NAMALWA (cell line): ENCODE measurements at regions not wholly inside any gene's neighbourhood (a gene's known extent, or its start where the extent isn't known, plus 50 kb on each side); places are given as distances from the start of the nearest gene placed in this dataset.

ENCODE experiments used
- DNase-seq: peaks from one replicate; pipeline ENCODE4 v3.0.0-alpha.2; 2015; ENCODE audit warnings: low spot score

DNA sequence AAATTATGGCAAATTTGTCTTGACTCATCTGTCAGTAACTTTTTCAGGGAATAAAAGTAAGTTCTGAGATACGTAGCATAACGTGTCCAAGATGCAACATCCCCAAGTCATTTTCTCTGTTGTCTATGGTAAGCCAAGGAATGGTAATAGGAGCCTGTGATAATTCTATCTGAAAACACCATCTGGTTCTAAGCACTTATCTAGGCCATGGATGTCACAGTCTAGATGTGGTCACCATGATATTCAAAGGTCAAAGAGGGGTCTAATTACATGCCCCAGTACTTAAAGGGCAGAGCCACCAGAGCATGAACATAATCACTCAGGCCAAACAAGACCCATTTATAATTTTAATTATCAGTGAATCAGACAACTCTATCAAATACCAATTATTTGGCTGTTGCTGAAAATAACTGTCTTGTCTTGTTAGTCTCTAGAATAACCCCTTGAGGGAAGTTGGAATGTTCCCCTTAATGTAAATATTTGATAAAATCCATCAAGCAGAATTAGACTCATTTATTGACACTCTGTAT is 225.1 kb upstream of the MPPED2 start:
- DNase-seq = no peak

GRCh38 chr11:30810116-30810515 is 224.0 kb upstream of the MPPED2 start:
- no peak for DNase-seq

- no peak for DNase-seq
These were observed 215.2 kb upstream of the MPPED2 start for GRCh38 chr11:30801357-30801756.

DNA sequence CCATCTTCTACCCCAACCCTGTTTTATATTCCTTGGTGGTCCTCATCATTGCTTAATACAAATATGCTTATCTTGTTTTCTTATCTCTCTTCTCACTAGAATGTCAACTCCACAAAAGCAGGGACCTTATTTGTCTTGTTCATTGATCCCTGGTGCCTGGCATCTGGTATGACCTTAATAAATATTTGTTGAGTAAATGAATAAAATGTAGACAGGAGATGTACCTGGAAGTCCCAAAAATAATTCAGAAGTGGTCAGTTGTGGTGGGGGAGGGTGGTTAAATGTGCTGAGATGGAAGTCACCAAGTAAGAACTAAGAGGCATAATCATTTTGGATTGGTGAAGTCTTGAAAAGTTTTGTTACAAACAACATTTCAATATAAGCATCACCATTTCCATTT is 214.8 kb upstream of the MPPED2 start:
- no peak for DNase-seq

DNA sequence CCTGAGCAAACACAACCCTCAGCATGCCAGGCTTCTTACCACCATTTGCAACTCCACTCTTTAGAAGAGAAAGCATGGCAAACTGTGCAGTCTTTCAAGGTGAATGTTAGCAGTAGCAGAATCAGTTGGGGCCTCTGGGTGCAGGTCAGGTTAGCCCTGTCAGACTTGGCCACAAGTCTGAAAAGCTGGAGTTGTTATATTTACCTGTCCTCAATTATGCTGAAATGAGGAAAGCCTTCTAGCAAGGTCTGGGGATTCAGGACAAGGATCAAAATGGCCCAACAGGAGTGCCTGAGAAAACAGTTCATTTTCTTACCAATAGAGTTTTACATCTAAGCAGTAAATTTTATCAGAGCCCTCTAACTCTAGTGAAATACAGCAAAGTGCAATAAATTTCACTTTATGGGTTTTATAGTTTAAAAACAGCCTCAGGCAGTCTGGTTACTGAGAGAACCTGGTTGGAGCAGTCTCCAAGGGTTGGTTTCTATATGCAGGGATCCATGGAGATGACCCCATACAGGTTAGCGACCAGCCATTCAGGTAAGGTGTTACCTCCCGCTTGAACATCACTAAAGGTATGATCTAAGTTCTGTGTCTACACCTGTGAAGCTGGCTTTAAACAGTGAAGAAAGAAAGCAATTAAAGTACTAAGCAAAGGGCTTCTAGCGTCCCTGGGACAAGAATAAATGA is 212.5 kb upstream of the MPPED2 start:
- no peak for DNase-seq

GRCh38 chr11:30789270-30789669 is 203.1 kb upstream of the MPPED2 start:
- DNase-seq = no peak

- no peak for DNase-seq
These were observed 202.7 kb upstream of the MPPED2 start for GRCh38 chr11:30788849-30789248.

GRCh38 chr11:30786256-30787110 is 200.3 kb upstream of the MPPED2 start:
- DNase-seq = no peak

- no peak for DNase-seq
These were observed 192.4 kb upstream of the MPPED2 start for GRCh38 chr11:30778596-30778995.

GRCh38 chr11:30775233-30775522 is 189.0 kb upstream of the MPPED2 start:
- no peak for DNase-seq

- no peak for DNase-seq
These were observed 188.5 kb upstream of the MPPED2 start for GRCh38 chr11:30774496-30775232.

DNA sequence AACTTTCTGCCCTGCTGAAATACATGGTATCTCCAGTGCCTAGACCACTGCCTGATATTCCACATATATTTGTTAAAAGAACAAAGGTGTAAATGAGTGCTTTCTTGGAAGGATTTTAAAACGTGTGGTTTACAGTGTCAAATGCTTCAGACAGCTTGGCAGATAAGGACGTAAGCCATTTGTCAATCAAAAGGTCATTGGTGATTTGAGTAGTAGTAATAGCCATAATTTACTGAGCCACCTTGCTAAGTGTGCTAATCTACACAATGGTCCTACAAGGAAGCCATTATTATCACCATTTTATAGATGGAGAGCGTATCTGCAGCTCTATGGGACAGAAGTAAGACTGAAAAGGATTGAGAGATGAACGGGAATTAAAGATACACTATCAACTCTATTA is 186.8 kb upstream of the MPPED2 start:
- no peak for DNase-seq

DNA sequence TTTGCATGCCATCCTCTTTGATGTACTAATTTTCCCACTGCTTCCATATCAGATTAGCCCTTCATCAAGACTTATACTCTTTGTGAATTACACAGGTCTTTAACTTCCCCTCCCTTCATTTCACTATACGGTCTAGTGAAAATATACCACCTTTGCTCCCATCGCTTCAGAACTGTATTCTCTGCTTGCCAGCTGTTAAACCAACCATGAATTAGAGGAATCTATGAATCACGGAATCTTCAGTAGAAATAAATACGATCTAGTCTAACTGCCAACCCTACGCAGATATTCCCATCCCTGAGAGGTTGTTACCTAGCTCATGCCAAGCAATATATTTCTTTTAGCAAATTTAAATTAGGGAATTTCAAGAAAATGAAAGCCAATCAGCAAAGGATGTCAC is 177.8 kb upstream of the MPPED2 start:
- DNase-seq = no peak

- no peak for DNase-seq
These were observed 176.0 kb upstream of the MPPED2 start for GRCh38 chr11:30762188-30762587.

DNA sequence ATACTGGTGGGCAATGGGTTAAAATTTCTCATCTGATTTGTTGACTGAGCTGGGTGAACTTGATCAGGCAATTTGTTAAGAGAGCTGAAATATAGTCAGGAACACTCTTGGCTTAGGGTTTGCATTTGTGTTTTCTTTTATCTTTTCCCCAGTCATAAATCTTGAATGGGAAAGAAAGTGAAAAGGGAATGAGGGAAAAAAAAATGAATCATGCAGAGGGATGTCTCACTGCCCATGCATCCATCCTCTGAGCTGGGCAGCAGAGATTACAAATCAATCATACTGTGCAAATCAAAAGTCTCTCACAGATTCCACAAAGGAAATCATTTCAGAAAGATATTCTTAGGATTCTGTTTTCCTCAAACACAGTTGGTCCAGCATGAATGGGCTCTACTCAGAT is 174.2 kb upstream of the MPPED2 start:
- DNase-seq = no peak

- no peak for DNase-seq
These were observed 172.9 kb upstream of the MPPED2 start for GRCh38 chr11:30758946-30759504.

GRCh38 chr11:30758518-30758917 is 172.4 kb upstream of the MPPED2 start:
- no peak for DNase-seq

DNA sequence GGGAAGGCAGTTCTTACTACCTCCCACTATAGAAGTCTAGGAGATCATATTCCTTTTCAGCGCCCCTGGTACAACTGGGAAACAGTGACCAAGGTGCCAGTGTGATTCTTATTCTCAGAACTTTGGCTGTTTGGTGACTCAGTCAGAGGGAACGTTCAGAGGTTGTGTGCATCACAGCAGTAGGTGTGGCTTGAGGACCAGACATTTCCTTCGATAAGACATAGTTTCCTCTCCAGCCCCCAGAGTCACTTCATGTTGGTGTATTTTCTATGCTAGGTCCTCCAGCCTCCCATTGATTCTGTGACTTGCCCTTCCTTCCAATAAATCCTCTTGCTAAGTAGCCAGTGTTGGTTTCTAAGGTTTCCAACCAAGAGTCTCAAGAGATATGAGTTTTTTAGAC is 171.9 kb upstream of the MPPED2 start:
- no peak for DNase-seq

DNA sequence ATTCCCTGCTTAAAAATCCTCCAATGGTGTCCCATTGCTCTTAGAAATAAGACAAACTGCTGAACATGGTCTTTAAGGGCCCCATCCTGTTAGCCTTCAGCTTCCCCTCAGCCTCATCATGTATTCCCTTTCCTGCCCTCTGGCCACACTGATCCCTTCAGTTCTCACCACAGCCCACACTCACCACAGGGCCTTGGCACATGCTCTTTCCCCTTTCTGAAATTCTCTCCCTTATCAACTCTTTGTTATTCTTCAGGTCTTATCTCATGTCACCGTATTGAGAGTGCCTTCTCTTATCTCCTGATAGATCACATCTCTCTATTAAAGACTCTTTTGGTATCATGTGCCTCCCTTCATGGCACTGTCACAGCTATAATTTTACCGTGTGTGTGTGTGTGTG is 167.8 kb upstream of the MPPED2 start:
- DNase-seq = no peak

DNA sequence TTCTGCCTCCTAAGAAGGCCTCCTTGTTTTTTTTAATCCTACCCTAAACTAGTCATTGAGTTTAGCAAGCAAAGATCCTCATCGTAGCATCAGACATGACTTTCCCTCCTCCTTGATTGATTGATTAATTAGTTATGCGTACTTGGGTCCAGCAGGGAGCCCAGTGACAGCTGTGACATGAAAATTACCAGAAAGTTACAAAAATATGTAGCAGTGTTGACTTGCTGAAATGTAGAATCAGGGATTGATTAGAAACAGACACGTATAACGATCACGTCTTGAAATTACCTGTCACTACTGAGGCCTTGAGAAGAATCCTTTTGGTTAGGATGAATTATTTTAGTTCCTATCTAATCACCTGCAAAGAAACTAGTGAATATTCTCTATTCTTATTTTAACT is 167.4 kb upstream of the MPPED2 start:
- no peak for DNase-seq

- no peak for DNase-seq
These were observed 163.1 kb upstream of the MPPED2 start for GRCh38 chr11:30749268-30749667.

DNA sequence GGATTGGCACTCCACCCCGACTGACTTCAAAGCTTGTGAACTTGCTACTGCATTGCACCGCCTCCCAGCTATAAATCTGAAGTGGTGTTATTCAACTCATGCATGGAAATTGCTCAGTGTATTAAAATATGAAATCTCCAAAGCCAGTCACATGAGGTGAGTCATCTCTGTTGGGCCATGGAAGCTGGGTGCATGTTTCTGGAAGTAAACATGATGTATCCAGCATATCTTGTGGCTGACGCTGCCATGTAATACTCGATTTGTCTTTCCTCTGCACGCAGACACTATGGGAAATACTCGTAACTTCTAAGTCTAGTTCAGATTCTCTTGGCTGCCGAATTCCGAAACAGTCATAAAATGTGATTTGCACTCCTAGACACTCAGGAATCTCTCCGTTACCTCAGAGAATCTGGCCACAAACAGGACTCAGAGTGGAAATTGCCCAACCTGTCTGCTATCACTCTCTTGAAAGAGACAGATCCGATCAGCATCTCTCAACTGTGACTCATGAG is 154.9 kb upstream of the MPPED2 start:
- no peak for DNase-seq
